ENCODE measurements at regions not wholly inside any gene's neighbourhood (a gene's known extent, or its start where the extent isn't known, plus 50 kb on each side); places are given as distances from the start of the nearest gene placed in this dataset.
A peak's percentile ranks its signal among the peaks of the same experiment; 100 is the strongest.

GRCh38 chr14:101183376-101184103, 280.0 kb upstream of the RTL1 start:
- TF ChIP-seq CTCF (conservative IDR thresholded peaks at IDR 0.05; ENCODE audit: low read length) = peak; percentile 73
- TF ChIP-seq EZH2phosphoT487 (IDR thresholded peaks at IDR 0.05; ENCODE audit: borderline replicate concordance, low read depth, low read length) = no peak

All from OCI-LY7 (cell line).